Panc1 (cell line): ENCODE measurements at regions not wholly inside any gene's neighbourhood (a gene's known extent, or its start where the extent isn't known, plus 50 kb on each side); places are given as distances from the start of the nearest gene placed in this dataset.

Experiments
- ATAC-seq: fragments of 200-7000 bp; cut with Tn5 transposase; 2 replicates; pipeline ENCODE4 v1.9.1; 2020; ENCODE audit warnings: mild to moderate bottlenecking, moderate library complexity
- BruUV-seq: library from RNA; stranded (reverse); fragments of 400-500 nt; replicated peaks from 2 replicates; lab custom pipeline; 2021; lab: Mats Ljungman, UMichigan
- CTCF ChIA-PET: fragments of 300-600 bp; sonication (Branson Sonifier 250); formaldehyde crosslinking; loops from one replicate; lab custom pipeline; 2022; ENCODE audit warnings: antibody characterized with exemption; lab: Charles Lee
- POLR2A ChIA-PET: fragments of 300-600 bp; sonication (Branson Sonifier 250); formaldehyde crosslinking; loops from one replicate; lab custom pipeline; 2022; ENCODE audit warnings: antibody characterized with exemption; lab: Charles Lee
- DNase-seq: peaks from one replicate; pipeline ENCODE4 v3.0.0-alpha.2; 2010; ENCODE audit warnings: low read depth, low spot score
- H3K27ac ChIP-seq: 2 replicates; pipeline ENCODE4 v1.5.1; 2011; ENCODE audit warnings: mild to moderate bottlenecking, low read length, inconsistent platforms
- H3K27me3 ChIP-seq: fragments of 200-500 bp; sonication (Bioruptor generic); 2 replicates; pipeline ENCODE4 v1.6.0; 2014; ENCODE audit warnings: low read length, inconsistent platforms; ENCODE audit not compliant: control insufficient read depth, insufficient read depth
- H3K36me3 ChIP-seq: fragments of 200-500 bp; sonication (Bioruptor generic); 2 replicates; pipeline ENCODE4 v1.5.1; 2014; ENCODE audit warnings: inconsistent platforms, mild to moderate bottlenecking, low read length, moderate library complexity; ENCODE audit not compliant: control insufficient read depth, insufficient read depth
- H3K4me1 ChIP-seq: 2 replicates; pipeline ENCODE4 v1.5.1; 2011; ENCODE audit warnings: inconsistent platforms, mild to moderate bottlenecking, low read length, moderate library complexity; ENCODE audit not compliant: control insufficient read depth, insufficient read depth
- H3K4me3 ChIP-seq, 2 experiments: 2 replicates each; pipeline ENCODE4 v1.5.1; 2011 to 2012; ENCODE audit warnings: low read depth in 2 of 2, low read length in 2 of 2, mild to moderate bottlenecking in 2 of 2, inconsistent platforms in 1 of 2, moderate library complexity in 1 of 2
- H3K9me3 ChIP-seq: fragments of 200-500 bp; sonication (Bioruptor generic); 2 replicates; pipeline ENCODE4 v1.5.1; 2014; ENCODE audit warnings: low read depth, mild to moderate bottlenecking, inconsistent platforms, low read length, moderate library complexity; ENCODE audit not compliant: control insufficient read depth, insufficient read depth
- POLR2AphosphoS5 ChIP-seq: IDR thresholded peaks from 2 replicates; pipeline ENCODE4 v1.6.1; 2012; ENCODE audit warnings: mild to moderate bottlenecking, low read depth, low read length, moderate library complexity
- SIN3A ChIP-seq: IDR thresholded peaks from 2 replicates; pipeline ENCODE4 v1.6.1; 2012; ENCODE audit warnings: low read depth, mild to moderate bottlenecking, low read length, moderate library complexity, borderline replicate concordance; ENCODE audit not compliant: insufficient read depth
- TCF7L2 ChIP-seq: IDR thresholded peaks from 2 replicates; pipeline ENCODE4 v1.6.1; 2011; ENCODE audit warnings: mild to moderate bottlenecking, low read depth, low read length, inconsistent platforms
- in situ Hi-C: cut with HindIII; loops from 2 replicates; pipeline ENCODE4 v1.10.0; 2016; ENCODE audit warnings: low sequenced_read_pairs, low pct_unique_long_range_greater_than_20kb
- intact Hi-C: fragments of 100-400 bp; cut with micrococcal nuclease; formaldehyde crosslinking; loops from one replicate; pipeline ENCODE4 v1.10.0; 2022; ENCODE audit not compliant: unreplicated experiment
- TF ChIP-seq, protein P1 (sequence below), 2 experiments: IDR thresholded peaks; 2 replicates each; pipeline ENCODE4 v1.6.1; 2011 to 2012; ENCODE audit warnings: low read depth in 2 of 2, control low read depth in 1 of 2, low read length in 1 of 2, mild to moderate bottlenecking in 1 of 2, moderate library complexity in 1 of 2; ENCODE audit not compliant: insufficient read depth in 1 of 2
- TF ChIP-seq, protein P2 (sequence below): fragments of 450-650 bp; IDR thresholded peaks from 2 replicates; pipeline ENCODE4 v1.5.1; 2017; ENCODE audit warnings: mild to moderate bottlenecking

DNA sequence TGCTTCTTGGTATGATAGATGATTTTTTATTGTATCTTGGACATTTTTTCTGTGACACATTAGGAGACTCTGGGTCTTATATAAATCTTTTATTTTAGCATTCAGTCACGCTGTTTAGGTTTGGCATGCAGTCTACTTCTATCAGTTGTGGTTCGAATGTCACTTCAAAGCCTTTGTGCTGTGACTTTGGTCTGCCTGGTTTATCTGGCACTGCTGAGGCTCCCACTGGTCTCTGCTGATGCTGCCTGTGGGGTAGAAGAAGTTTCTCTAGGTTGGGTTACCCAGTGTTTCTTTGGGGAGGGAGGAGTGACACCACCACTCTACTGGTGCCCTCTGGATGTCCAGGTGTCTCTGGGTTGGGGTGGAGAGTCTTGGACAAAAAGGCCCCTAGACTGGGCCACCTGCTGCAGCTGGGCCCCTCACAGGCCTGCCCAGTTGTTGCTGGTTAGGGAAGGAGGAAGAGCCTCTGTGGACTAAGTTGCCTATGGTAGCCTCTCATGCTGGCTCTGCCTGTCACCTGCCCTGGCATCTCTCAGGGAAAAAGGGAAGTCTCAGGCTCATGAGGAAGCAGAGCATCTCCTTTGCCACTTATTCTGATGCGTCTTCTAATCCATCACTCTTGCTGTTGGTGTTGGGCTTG is 115.4 kb upstream of the HS6ST1 start:
- no peaks in the 10 kb centered on the region for H3K4me1 ChIP-seq
- ChIA-PET POLR2A (no interaction called here), CTCF (no interaction called here)
- DNase-seq: no peak
- ATAC-seq: no peak
- no peak overlapping the region for H3K4me3 ChIP-seq
- no TSS peak for BruUV-seq
- in situ Hi-C loops (no loop called here), intact Hi-C loops (no loop called here)
- no peak overlapping the region for H3K27ac ChIP-seq
- peaks cover 5% of the 10 kb centered on the region; the same call in 1 of the 2 replicates for H3K9me3 ChIP-seq
- no peaks in the 10 kb centered on the region for H3K36me3 ChIP-seq
- H3K27me3 ChIP-seq: no peaks in the 10 kb centered on the region
- no peak for TF ChIP-seq TCF7L2
- TF ChIP-seq, protein P1, sequence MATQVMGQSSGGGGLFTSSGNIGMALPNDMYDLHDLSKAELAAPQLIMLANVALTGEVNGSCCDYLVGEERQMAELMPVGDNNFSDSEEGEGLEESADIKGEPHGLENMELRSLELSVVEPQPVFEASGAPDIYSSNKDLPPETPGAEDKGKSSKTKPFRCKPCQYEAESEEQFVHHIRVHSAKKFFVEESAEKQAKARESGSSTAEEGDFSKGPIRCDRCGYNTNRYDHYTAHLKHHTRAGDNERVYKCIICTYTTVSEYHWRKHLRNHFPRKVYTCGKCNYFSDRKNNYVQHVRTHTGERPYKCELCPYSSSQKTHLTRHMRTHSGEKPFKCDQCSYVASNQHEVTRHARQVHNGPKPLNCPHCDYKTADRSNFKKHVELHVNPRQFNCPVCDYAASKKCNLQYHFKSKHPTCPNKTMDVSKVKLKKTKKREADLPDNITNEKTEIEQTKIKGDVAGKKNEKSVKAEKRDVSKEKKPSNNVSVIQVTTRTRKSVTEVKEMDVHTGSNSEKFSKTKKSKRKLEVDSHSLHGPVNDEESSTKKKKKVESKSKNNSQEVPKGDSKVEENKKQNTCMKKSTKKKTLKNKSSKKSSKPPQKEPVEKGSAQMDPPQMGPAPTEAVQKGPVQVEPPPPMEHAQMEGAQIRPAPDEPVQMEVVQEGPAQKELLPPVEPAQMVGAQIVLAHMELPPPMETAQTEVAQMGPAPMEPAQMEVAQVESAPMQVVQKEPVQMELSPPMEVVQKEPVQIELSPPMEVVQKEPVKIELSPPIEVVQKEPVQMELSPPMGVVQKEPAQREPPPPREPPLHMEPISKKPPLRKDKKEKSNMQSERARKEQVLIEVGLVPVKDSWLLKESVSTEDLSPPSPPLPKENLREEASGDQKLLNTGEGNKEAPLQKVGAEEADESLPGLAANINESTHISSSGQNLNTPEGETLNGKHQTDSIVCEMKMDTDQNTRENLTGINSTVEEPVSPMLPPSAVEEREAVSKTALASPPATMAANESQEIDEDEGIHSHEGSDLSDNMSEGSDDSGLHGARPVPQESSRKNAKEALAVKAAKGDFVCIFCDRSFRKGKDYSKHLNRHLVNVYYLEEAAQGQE (IDR thresholded peaks at IDR 0.05; ENCODE audit: insufficient read depth in 1 of 2, low read depth in 2 of 2, low read length in 1 of 2): no peak
- TF ChIP-seq, protein P2, sequence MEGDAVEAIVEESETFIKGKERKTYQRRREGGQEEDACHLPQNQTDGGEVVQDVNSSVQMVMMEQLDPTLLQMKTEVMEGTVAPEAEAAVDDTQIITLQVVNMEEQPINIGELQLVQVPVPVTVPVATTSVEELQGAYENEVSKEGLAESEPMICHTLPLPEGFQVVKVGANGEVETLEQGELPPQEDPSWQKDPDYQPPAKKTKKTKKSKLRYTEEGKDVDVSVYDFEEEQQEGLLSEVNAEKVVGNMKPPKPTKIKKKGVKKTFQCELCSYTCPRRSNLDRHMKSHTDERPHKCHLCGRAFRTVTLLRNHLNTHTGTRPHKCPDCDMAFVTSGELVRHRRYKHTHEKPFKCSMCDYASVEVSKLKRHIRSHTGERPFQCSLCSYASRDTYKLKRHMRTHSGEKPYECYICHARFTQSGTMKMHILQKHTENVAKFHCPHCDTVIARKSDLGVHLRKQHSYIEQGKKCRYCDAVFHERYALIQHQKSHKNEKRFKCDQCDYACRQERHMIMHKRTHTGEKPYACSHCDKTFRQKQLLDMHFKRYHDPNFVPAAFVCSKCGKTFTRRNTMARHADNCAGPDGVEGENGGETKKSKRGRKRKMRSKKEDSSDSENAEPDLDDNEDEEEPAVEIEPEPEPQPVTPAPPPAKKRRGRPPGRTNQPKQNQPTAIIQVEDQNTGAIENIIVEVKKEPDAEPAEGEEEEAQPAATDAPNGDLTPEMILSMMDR: no peak
- TF ChIP-seq SIN3A: no peak
- TF ChIP-seq POLR2AphosphoS5: no peak

DNA sequence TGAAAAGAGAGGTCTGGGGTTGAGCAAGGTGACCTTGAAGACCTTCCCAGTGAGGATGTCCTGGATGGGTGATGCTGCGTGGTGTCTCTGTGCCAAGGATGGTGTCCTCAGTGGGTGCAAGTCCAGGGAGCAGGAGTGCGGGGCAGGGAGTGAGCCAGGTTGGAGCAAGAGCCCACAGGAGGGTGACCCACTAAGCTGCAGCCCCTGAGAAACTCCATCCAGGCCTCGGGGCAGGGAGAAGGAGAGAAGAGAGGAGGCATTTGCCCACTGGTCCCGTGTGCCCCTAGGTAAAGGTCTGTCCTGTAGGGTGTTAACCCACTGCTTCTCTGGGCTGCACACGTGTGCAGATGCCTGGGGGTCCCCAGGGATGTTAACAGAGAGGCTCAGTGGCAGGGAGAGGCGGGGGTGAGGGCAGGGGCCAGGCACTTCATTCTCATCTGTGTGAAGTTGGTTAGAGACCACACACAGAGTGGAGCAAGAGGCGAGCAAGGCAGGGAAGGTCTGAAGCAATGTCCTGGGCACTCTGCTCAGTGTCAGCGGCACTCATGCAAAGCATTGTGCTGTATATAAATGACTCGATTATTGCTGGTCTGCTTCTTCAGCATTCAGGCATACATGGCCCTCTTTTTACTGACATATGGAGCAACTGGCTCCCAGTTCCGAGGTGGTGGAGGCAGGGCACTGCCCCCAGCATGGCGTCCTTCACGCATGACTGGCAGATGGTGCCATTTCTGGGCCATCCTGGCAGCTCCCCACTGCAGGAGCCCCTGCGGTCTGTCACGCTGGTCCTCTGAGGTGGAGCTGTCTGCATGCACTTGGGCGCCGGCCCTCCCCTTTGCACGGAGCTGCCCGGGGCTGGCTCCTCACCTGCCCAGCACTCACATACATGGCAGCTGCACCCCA is 117.2 kb upstream of the HS6ST1 start:
- no peaks in the 10 kb centered on the region for H3K27me3 ChIP-seq
- BruUV-seq: no TSS peak
- no peak overlapping the region for H3K27ac ChIP-seq
- H3K4me3 ChIP-seq: no peak overlapping the region
- H3K9me3 ChIP-seq: no peaks in the 10 kb centered on the region
- no peak for DNase-seq
- no peaks in the 10 kb centered on the region for H3K36me3 ChIP-seq
- in situ Hi-C loops (no loop called here), intact Hi-C loops (no loop called here)
- H3K4me1 ChIP-seq: no peaks in the 10 kb centered on the region
- no peak for ATAC-seq
- TF ChIP-seq POLR2AphosphoS5 (no peak), TCF7L2 (no peak), SIN3A (no peak)
- TF ChIP-seq, protein P1 (IDR thresholded peaks at IDR 0.05; ENCODE audit: insufficient read depth in 1 of 2, low read depth in 2 of 2, low read length in 1 of 2): no peak
- TF ChIP-seq, protein P2: no peak
- ChIA-PET POLR2A (no interaction called here), CTCF (no interaction called here)
